ENCODE measurements at regions not wholly inside any gene's neighbourhood (a gene's known extent, or its start where the extent isn't known, plus 50 kb on each side); places are given as distances from the start of the nearest gene placed in this dataset.
"Not testable (repeated sequence)": the region's sequence is repeated elsewhere in the genome, so short reads cannot be mapped to it uniquely, and the experiment has no call there.

- no peak for DNase-seq (ENCODE audit: low read depth in 1 of 2, low spot score in 1 of 2)
Measured at GRCh38 chr2:210860276-210860675, 303.9 kb downstream of the CPS1 start.

GRCh38 chr2:210861038-210861665, 304.8 kb downstream of the CPS1 start:
- no peak for DNase-seq (ENCODE audit: low read depth in 1 of 2, low spot score in 1 of 2)

GRCh38 chr2:210862283-210863065, 306.1 kb downstream of the CPS1 start:
- DNase-seq (ENCODE audit: low read depth in 1 of 2, low spot score in 1 of 2), result no peak

- no peak for DNase-seq (ENCODE audit: low read depth in 1 of 2, low spot score in 1 of 2)
Measured at GRCh38 chr2:210863283-210863682, 306.9 kb downstream of the CPS1 start.

GRCh38 chr2:210871566-210871965, 315.2 kb downstream of the CPS1 start:
- not testable (repeated sequence) for DNase-seq (ENCODE audit: low read depth in 1 of 2, low spot score in 1 of 2)

GRCh38 chr2:210873631-210874030, 317.2 kb downstream of the CPS1 start:
- DNase-seq (ENCODE audit: low read depth in 1 of 2, low spot score in 1 of 2), result no peak

- DNase-seq (ENCODE audit: low read depth in 1 of 2, low spot score in 1 of 2), result no peak
Measured at GRCh38 chr2:210884227-210884626, 327.8 kb downstream of the CPS1 start.

- no peak for DNase-seq (ENCODE audit: low read depth in 1 of 2, low spot score in 1 of 2)
Measured at GRCh38 chr2:210888035-210888434, 331.6 kb downstream of the CPS1 start.

GRCh38 chr2:210895132-210895531, 338.7 kb downstream of the CPS1 start:
- no peak for DNase-seq (ENCODE audit: low read depth in 1 of 2, low spot score in 1 of 2)

- no peak for DNase-seq (ENCODE audit: low read depth in 1 of 2, low spot score in 1 of 2)
Measured at GRCh38 chr2:210899131-210899530, 342.7 kb downstream of the CPS1 start.

- DNase-seq (ENCODE audit: low read depth in 1 of 2, low spot score in 1 of 2), result no peak
Measured at GRCh38 chr2:210901326-210901725, 344.9 kb downstream of the CPS1 start.

GRCh38 chr2:210912779-210913178, 356.4 kb downstream of the CPS1 start:
- DNase-seq (ENCODE audit: low read depth in 1 of 2, low spot score in 1 of 2), result no peak

GRCh38 chr2:210913461-210913860, 357.1 kb downstream of the CPS1 start:
- no peak for DNase-seq (ENCODE audit: low read depth in 1 of 2, low spot score in 1 of 2)

GRCh38 chr2:210915912-210916311, 359.5 kb downstream of the CPS1 start:
- no peak for DNase-seq (ENCODE audit: low read depth in 1 of 2, low spot score in 1 of 2)

GRCh38 chr2:210917465-210917864, 361.1 kb downstream of the CPS1 start:
- DNase-seq (ENCODE audit: low read depth in 1 of 2, low spot score in 1 of 2), result no peak

GRCh38 chr2:210919128-210919527, 362.7 kb downstream of the CPS1 start:
- DNase-seq (ENCODE audit: low read depth in 1 of 2, low spot score in 1 of 2), result no peak

- no peak for DNase-seq (ENCODE audit: low read depth in 1 of 2, low spot score in 1 of 2)
Measured at GRCh38 chr2:210922419-210922818, 366.0 kb downstream of the CPS1 start.

- DNase-seq (ENCODE audit: low read depth in 1 of 2, low spot score in 1 of 2), result no peak
Measured at GRCh38 chr2:210928714-210929113, 372.3 kb downstream of the CPS1 start.

- DNase-seq (ENCODE audit: low read depth in 1 of 2, low spot score in 1 of 2), result no peak
Measured at GRCh38 chr2:210938228-210938627, 381.8 kb downstream of the CPS1 start.

- DNase-seq (ENCODE audit: low read depth in 1 of 2, low spot score in 1 of 2), result no peak
Measured at GRCh38 chr2:210946395-210946794, 390.0 kb downstream of the CPS1 start.

GRCh38 chr2:210950434-210951060, 394.1 kb downstream of the CPS1 start:
- DNase-seq (ENCODE audit: low read depth in 1 of 2, low spot score in 1 of 2), result not testable (repeated sequence)

GRCh38 chr2:210954386-210954907, 398.0 kb downstream of the CPS1 start:
- no peak for DNase-seq (ENCODE audit: low read depth in 1 of 2, low spot score in 1 of 2)
